Liver (tissue), 8 donors: ENCODE measurements at regions not wholly inside any gene's neighbourhood (a gene's known extent, or its start where the extent isn't known, plus 50 kb on each side); places are given as distances from the start of the nearest gene placed in this dataset.
A peak's percentile ranks its signal among the peaks of the same experiment; 100 is the strongest.
"Not testable (repeated sequence)": the region's sequence is repeated elsewhere in the genome, so short reads cannot be mapped to it uniquely, and the experiment has no call there.

Source experiments
- DNase-seq: peaks from one replicate; pipeline ENCODE4 v3.0.0-alpha.2; 2017; ENCODE audit warnings: low spot score
- H3K27ac ChIP-seq, 2 donors: one replicate each; pipeline ENCODE4 v1.7.0; 2013; ENCODE audit warnings: inconsistent platforms in 2 of 2, low read length in 2 of 2, control low read depth in 1 of 2, low read depth in 1 of 2, mild to moderate bottlenecking in 1 of 2
- H3K27me3 ChIP-seq, 4 donors: one replicate each; pipeline versions ENCODE4 v1.6.1 to v1.7.0; 2013; ENCODE audit warnings: low read length in 3 of 4, inconsistent platforms in 1 of 4, mild to moderate bottlenecking in 1 of 4, moderate library complexity in 1 of 4; ENCODE audit not compliant: control insufficient read depth in 4 of 4, insufficient read depth in 4 of 4
- H3K36me3 ChIP-seq, 4 donors: one replicate each; pipeline versions ENCODE4 v1.6.1 to v1.7.0; 2013; ENCODE audit warnings: low read length in 3 of 4, mild to moderate bottlenecking in 3 of 4, low read depth in 1 of 4, moderate library complexity in 1 of 4; ENCODE audit not compliant: control insufficient read depth in 4 of 4, insufficient read depth in 3 of 4
- H3K4me1 ChIP-seq, 4 donors: one replicate each; pipeline versions ENCODE4 v1.6.1 to v1.7.0; 2013; ENCODE audit warnings: low read length in 3 of 4, mild to moderate bottlenecking in 3 of 4, moderate library complexity in 1 of 4; ENCODE audit not compliant: control insufficient read depth in 4 of 4, insufficient read depth in 4 of 4
- H3K4me3 ChIP-seq, 3 donors: one replicate each; pipeline versions ENCODE4 v1.6.1 to v1.7.0; 2013; ENCODE audit warnings: low read length in 3 of 3, control low read depth in 1 of 3, low read depth in 1 of 3, mild to moderate bottlenecking in 1 of 3
- H3K9ac ChIP-seq, 2 donors: one replicate each; pipeline ENCODE4 v1.7.0; 2013; ENCODE audit warnings: low read length in 2 of 2, mild to moderate bottlenecking in 2 of 2, moderate library complexity in 2 of 2, control low read depth in 1 of 2, low read depth in 1 of 2
- H3K9me3 ChIP-seq, 4 donors: one replicate each; pipeline versions ENCODE4 v1.6.1 to v1.7.0; 2013; ENCODE audit warnings: low read length in 3 of 4; ENCODE audit not compliant: control insufficient read depth in 4 of 4
- ATF3 ChIP-seq: IDR thresholded peaks from 2 replicates; pipeline ENCODE4 v1.6.1; 2016; ENCODE audit warnings: antibody characterized with exemption
- EGR1 ChIP-seq, 2 donors: IDR thresholded peaks; 2 replicates each; pipeline ENCODE4 v1.6.1; 2016 to 2018; ENCODE audit warnings: antibody characterized with exemption in 2 of 2, low read depth in 2 of 2
- FOXA2 ChIP-seq: IDR thresholded peaks from 2 replicates; pipeline ENCODE4 v1.6.1; 2016; ENCODE audit warnings: antibody characterized with exemption
- GABPA ChIP-seq, 2 donors: IDR thresholded peaks in 1 of 2; conservative IDR thresholded peaks in 1 of 2; 2 replicates each; pipeline ENCODE4 v1.6.1; 2016; ENCODE audit warnings: antibody characterized with exemption in 2 of 2, mild to moderate bottlenecking in 1 of 2, moderate library complexity in 1 of 2
- HNF4A ChIP-seq, 2 donors: conservative IDR thresholded peaks; 2 replicates each; pipeline ENCODE4 v1.6.1; 2016; ENCODE audit warnings: antibody characterized with exemption in 2 of 2, mild to moderate bottlenecking in 2 of 2
- JUND ChIP-seq, 2 donors: IDR thresholded peaks; 2 replicates each; pipeline ENCODE4 v1.6.1; 2016; ENCODE audit warnings: antibody characterized with exemption in 2 of 2
- NR2F2 ChIP-seq: IDR thresholded peaks from 2 replicates; pipeline ENCODE4 v1.6.1; 2016; ENCODE audit warnings: antibody characterized with exemption
- RXRA ChIP-seq, 2 donors: IDR thresholded peaks; 2 replicates each; pipeline ENCODE4 v1.6.1; 2017 to 2018; ENCODE audit warnings: antibody characterized with exemption in 2 of 2, mild to moderate bottlenecking in 1 of 2
- SP1 ChIP-seq: IDR thresholded peaks from 2 replicates; pipeline ENCODE4 v1.6.1; 2018; ENCODE audit warnings: antibody characterized with exemption, mild to moderate bottlenecking
- TAF1 ChIP-seq: conservative IDR thresholded peaks from 2 replicates; pipeline ENCODE4 v1.6.1; 2016; ENCODE audit warnings: antibody characterized with exemption, mild to moderate bottlenecking
- YY1 ChIP-seq: IDR thresholded peaks from 2 replicates; pipeline ENCODE4 v1.6.1; 2016; ENCODE audit warnings: antibody characterized with exemption, mild to moderate bottlenecking
- WGBS: extraction: QIAGEN DNeasy Blood & Tissue Kit; methylation state at CpG from one replicate; pipeline ENCODE4 v1.1.7; 2013; 5-methylcytosine and 5-hydroxymethylcytosine counted together
- TF ChIP-seq, protein P1 (sequence below): fragments of 150-350 bp; IDR thresholded peaks from 2 replicates; pipeline ENCODE4 v1.5.1; 2017; ENCODE audit warnings: improper control_type of control experiment, low read depth, low read length; ENCODE audit not compliant: missing input control
- TF ChIP-seq, protein P2 (sequence below): IDR thresholded peaks from 2 replicates; pipeline ENCODE4 v1.6.1; 2016; ENCODE audit warnings: antibody characterized with exemption, mild to moderate bottlenecking
- TF ChIP-seq, protein P3 (sequence below): IDR thresholded peaks from 2 replicates; pipeline ENCODE4 v1.6.1; 2016; ENCODE audit warnings: antibody characterized with exemption
- donor health status: healthy.
- donor health status: healthy.
- donor health status: healthy.
- donor health status: healthy.
- donor health status: healthy.

- WGBS: 87% methylated on average over 1 of the region's 1 CpG
- no peaks in the 10 kb centered on the region for H3K36me3 ChIP-seq
- no peak overlapping the region for H3K27ac ChIP-seq
- no peak overlapping the region for H3K9ac ChIP-seq
- H3K4me1 ChIP-seq: no peaks in the 10 kb centered on the region
- no peaks in the 10 kb centered on the region for H3K9me3 ChIP-seq
- H3K27me3 ChIP-seq: no peaks in the 10 kb centered on the region
- DNase-seq: no peak
- H3K4me3 ChIP-seq: no peak overlapping the region
- TF ChIP-seq RXRA (IDR thresholded peaks at IDR 0.05): no peak
- no peak for TF ChIP-seq HNF4A (conservative IDR thresholded peaks at IDR 0.05)
- no peak for TF ChIP-seq EGR1 (IDR thresholded peaks at IDR 0.05; ENCODE audit: low read depth in 2 of 2)
- TF ChIP-seq GABPA (IDR thresholded peaks at IDR 0.05 in 1 of 2, conservative IDR thresholded peaks at IDR 0.05 in 1 of 2): no peak
- no peak for TF ChIP-seq SP1
- TF ChIP-seq, protein P1, sequence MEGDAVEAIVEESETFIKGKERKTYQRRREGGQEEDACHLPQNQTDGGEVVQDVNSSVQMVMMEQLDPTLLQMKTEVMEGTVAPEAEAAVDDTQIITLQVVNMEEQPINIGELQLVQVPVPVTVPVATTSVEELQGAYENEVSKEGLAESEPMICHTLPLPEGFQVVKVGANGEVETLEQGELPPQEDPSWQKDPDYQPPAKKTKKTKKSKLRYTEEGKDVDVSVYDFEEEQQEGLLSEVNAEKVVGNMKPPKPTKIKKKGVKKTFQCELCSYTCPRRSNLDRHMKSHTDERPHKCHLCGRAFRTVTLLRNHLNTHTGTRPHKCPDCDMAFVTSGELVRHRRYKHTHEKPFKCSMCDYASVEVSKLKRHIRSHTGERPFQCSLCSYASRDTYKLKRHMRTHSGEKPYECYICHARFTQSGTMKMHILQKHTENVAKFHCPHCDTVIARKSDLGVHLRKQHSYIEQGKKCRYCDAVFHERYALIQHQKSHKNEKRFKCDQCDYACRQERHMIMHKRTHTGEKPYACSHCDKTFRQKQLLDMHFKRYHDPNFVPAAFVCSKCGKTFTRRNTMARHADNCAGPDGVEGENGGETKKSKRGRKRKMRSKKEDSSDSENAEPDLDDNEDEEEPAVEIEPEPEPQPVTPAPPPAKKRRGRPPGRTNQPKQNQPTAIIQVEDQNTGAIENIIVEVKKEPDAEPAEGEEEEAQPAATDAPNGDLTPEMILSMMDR: no peak
- TF ChIP-seq, protein P2, sequence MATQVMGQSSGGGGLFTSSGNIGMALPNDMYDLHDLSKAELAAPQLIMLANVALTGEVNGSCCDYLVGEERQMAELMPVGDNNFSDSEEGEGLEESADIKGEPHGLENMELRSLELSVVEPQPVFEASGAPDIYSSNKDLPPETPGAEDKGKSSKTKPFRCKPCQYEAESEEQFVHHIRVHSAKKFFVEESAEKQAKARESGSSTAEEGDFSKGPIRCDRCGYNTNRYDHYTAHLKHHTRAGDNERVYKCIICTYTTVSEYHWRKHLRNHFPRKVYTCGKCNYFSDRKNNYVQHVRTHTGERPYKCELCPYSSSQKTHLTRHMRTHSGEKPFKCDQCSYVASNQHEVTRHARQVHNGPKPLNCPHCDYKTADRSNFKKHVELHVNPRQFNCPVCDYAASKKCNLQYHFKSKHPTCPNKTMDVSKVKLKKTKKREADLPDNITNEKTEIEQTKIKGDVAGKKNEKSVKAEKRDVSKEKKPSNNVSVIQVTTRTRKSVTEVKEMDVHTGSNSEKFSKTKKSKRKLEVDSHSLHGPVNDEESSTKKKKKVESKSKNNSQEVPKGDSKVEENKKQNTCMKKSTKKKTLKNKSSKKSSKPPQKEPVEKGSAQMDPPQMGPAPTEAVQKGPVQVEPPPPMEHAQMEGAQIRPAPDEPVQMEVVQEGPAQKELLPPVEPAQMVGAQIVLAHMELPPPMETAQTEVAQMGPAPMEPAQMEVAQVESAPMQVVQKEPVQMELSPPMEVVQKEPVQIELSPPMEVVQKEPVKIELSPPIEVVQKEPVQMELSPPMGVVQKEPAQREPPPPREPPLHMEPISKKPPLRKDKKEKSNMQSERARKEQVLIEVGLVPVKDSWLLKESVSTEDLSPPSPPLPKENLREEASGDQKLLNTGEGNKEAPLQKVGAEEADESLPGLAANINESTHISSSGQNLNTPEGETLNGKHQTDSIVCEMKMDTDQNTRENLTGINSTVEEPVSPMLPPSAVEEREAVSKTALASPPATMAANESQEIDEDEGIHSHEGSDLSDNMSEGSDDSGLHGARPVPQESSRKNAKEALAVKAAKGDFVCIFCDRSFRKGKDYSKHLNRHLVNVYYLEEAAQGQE: no peak
- no peak for TF ChIP-seq FOXA2
- TF ChIP-seq NR2F2: no peak
- no peak for TF ChIP-seq ATF3
- no peak for TF ChIP-seq TAF1
- TF ChIP-seq, protein P3, sequence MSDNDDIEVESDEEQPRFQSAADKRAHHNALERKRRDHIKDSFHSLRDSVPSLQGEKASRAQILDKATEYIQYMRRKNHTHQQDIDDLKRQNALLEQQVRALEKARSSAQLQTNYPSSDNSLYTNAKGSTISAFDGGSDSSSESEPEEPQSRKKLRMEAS: no peak
- no peak for TF ChIP-seq JUND (IDR thresholded peaks at IDR 0.05)
- TF ChIP-seq YY1: no peak
These were observed 115.3 kb upstream of the ECI2 start for GRCh38 chr6:4250645-4251044.

- not testable (repeated sequence) for H3K9me3 ChIP-seq, H3K27me3 ChIP-seq, H3K36me3 ChIP-seq, H3K9ac ChIP-seq, H3K4me3 ChIP-seq, H3K4me1 ChIP-seq, DNase-seq, H3K27ac ChIP-seq
- peak; percentile 51 to 64 for TF ChIP-seq HNF4A (conservative IDR thresholded peaks at IDR 0.05)
- TF ChIP-seq RXRA (IDR thresholded peaks at IDR 0.05): peak in 1 of 2 donors; percentile 17
- WGBS: 80% methylated on average over 1 of the region's 1 CpG
These were observed 108.5 kb upstream of the ECI2 start for GRCh38 chr6:4243832-4244231.
